Left ventricle myocardium inferior (tissue), 1 donor: ENCODE measurements at regions not wholly inside any gene's neighbourhood (a gene's known extent, or its start where the extent isn't known, plus 50 kb on each side); places are given as distances from the start of the nearest gene placed in this dataset.
"Not testable (repeated sequence)": the region's sequence is repeated elsewhere in the genome, so short reads cannot be mapped to it uniquely, and the experiment has no call there.

Experiments used
- DNase-seq: peaks from one replicate; pipeline ENCODE4 v3.0.0-alpha.2; 2020
- H3K27ac ChIP-seq: fragments of 200-600 bp; replicated peaks from 2 replicates; pipeline ENCODE4 v1.8.0; 2021
- H3K27me3 ChIP-seq: fragments of 200-600 bp; 2 replicates; pipeline ENCODE4 v1.8.0; 2021; ENCODE audit warnings: low read depth
- H3K36me3 ChIP-seq: fragments of 200-600 bp; 2 replicates; pipeline ENCODE4 v1.8.0; 2021
- H3K4me1 ChIP-seq: fragments of 200-600 bp; 2 replicates; pipeline ENCODE4 v1.8.0; 2021
- H3K4me3 ChIP-seq: fragments of 200-600 bp; 2 replicates; pipeline ENCODE4 v1.8.0; 2021; ENCODE audit warnings: mild to moderate bottlenecking, moderate library complexity
- H3K9me3 ChIP-seq: fragments of 200-600 bp; replicated peaks from 2 replicates; pipeline ENCODE4 v1.8.0; 2021
- intact Hi-C: fragments of 100-400 bp; cut with micrococcal nuclease; formaldehyde crosslinking; loops from one replicate; pipeline ENCODE4 v1.11.0; 2022
- TF ChIP-seq, protein P1 (sequence below): fragments of 200-600 bp; IDR thresholded peaks from 2 replicates; pipeline ENCODE4 v1.8.0; 2021; ENCODE audit warnings: antibody characterized with exemption, mild to moderate bottlenecking, borderline replicate concordance
- donor health status: DM: no; HTN: yes; CAD: no; lungs with severe emphysema.

DNA sequence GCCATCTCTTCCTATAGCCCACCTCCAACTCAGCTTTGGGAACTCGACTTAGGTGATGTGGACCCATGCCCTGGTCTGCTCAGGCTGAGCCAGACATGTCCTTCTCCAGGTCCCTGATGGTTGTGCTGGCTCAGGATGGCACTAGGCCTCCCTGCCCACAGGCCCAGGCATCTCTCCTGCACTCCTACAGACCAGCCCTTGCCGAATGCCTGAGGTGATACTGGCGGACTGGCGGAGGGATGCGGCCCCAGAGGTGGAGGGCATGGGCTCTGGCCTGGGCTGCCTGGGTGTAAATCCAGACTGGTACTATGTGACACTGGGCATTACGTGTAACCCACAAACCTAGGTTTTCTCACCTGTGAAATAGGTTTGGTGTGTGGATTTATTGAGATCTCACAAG is 352.8 kb downstream of the SHANK2 start:
- no peak for DNase-seq
- TF ChIP-seq, protein P1, sequence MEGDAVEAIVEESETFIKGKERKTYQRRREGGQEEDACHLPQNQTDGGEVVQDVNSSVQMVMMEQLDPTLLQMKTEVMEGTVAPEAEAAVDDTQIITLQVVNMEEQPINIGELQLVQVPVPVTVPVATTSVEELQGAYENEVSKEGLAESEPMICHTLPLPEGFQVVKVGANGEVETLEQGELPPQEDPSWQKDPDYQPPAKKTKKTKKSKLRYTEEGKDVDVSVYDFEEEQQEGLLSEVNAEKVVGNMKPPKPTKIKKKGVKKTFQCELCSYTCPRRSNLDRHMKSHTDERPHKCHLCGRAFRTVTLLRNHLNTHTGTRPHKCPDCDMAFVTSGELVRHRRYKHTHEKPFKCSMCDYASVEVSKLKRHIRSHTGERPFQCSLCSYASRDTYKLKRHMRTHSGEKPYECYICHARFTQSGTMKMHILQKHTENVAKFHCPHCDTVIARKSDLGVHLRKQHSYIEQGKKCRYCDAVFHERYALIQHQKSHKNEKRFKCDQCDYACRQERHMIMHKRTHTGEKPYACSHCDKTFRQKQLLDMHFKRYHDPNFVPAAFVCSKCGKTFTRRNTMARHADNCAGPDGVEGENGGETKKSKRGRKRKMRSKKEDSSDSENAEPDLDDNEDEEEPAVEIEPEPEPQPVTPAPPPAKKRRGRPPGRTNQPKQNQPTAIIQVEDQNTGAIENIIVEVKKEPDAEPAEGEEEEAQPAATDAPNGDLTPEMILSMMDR: no peak
- intact Hi-C loops: no loop called here
- Histone ChIP-seq H3K27ac (no peak overlapping the region), H3K4me1 (no peaks in the 10 kb centered on the region), H3K9me3 (peaks cover 29% of the 10 kb centered on the region), H3K4me3 (no peak overlapping the region), H3K36me3 (no peaks in the 10 kb centered on the region), H3K27me3 (peaks cover 51% of the 10 kb centered on the region)

DNA sequence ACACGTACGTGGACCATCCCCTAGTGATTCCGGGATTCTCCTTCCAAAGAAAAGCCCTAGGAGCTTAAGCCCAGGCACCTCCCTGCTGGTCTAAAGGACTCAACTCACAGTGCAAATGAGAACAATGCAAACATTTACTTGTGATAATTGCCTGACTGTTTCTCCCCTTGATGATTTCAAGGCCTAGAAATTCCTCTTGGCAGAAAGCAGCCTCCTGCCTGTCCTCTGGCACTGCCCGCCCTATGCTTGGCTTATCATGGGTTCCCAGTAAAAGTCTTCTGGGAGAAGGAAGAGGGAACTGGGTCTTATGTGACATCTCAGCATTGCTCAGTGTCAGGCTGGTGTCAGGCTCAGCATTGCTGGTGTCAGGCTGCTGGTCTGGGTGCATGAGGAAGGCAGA is 351.8 kb downstream of the SHANK2 start:
- intact Hi-C loops: no loop called here
- Histone ChIP-seq H3K36me3 (no peaks in the 10 kb centered on the region), H3K4me1 (no peaks in the 10 kb centered on the region), H3K9me3 (peaks cover 29% of the 10 kb centered on the region), H3K27me3 (peaks cover 50% of the 10 kb centered on the region), H3K27ac (no peak overlapping the region), H3K4me3 (no peak overlapping the region)
- DNase-seq: no peak
- TF ChIP-seq, protein P1: no peak

DNA sequence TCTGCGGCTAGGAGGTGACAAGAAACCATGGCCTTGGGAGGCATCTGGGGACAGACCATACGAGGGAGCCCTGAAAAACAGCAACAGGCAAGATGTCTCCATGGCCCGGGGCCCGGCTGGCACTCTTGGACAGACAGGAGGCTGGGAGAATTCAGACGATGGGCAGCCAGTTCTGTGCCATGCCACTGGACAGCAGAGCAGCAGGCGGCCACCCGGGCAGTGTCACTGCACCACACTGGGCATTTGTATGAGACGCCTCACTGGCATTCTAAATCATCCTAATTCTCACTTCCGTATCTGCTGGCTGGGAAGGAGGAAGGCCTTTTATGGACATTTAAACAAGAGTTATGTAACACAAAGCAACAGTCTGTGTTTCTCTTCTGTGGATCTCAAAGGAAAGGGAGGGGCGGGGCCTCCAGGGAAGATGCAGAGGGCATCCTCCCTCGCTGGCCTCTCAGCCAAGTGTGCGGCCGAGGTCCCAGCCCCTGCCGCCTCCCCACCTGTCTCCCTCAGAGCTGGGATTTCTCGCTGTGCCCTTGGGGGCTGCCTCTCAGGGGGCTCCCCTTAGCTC is 350.3 kb downstream of the SHANK2 start:
- Histone ChIP-seq H3K27ac (no peak overlapping the region), H3K9me3 (peaks cover 22% of the 10 kb centered on the region)
- intact Hi-C loops: no loop called here

DNA sequence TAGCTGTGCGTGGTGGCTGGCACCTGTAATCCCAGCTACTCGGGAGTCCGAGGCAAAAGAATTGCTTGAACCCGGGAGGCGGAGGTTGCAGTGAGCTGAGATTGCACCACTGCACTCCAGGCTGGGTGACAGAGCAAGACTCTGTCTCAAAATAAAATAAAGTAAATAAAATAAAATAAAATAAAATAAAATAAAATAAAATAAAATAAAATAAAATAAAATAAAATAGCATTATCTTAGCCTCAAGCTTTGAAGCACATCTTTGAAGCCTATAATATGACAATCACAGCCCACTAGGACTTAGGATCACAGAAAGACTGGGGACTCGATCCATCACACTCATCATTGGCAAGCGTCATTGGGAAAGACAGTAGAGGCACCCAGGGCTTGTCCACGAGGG is 349.1 kb downstream of the SHANK2 start:
- peaks cover 66% of the 10 kb centered on the region for H3K27me3 ChIP-seq
- intact Hi-C loops, H3K27ac ChIP-seq, H3K36me3 ChIP-seq, H3K4me1 ChIP-seq, H3K4me3 ChIP-seq, DNase-seq, H3K9me3 ChIP-seq: not testable (repeated sequence)

More for the DNA sequence above, 350.3 kb downstream of the SHANK2 start:
- no peak for DNase-seq
- no peaks in the 10 kb centered on the region for H3K4me1 ChIP-seq
- TF ChIP-seq, protein P1: no peak
- H3K4me3 ChIP-seq: no peak overlapping the region
- peaks cover 60% of the 10 kb centered on the region for H3K27me3 ChIP-seq
- no peaks in the 10 kb centered on the region for H3K36me3 ChIP-seq

DNA sequence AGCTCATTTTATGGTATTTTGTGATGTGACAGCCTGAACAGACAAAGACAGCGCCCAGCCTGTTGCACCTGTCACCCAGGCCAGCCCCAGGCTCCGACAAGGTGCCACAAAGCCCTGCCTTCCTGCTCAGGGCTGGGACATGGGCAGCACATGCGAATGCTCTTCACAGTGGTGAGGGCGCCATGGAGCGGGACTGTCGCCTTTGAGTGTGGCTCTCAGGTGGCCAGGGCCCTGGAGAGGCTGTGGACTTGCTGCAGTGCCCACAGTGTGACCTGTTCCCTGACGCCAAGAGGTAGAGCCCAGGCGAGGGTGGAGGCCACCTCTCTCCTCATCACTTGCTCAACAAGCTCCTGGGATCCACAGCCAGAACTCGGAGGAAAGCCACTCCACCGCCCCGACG is 346.3 kb downstream of the SHANK2 start:
- H3K9me3 ChIP-seq: no peaks in the 10 kb centered on the region
- DNase-seq: no peak
- TF ChIP-seq, protein P1: no peak
- H3K27ac ChIP-seq: no peak overlapping the region
- H3K36me3 ChIP-seq: no peaks in the 10 kb centered on the region
- H3K27me3 ChIP-seq: peaks cover 85% of the 10 kb centered on the region
- H3K4me1 ChIP-seq: no peaks in the 10 kb centered on the region
- intact Hi-C loops: no loop called here
- H3K4me3 ChIP-seq: no peak overlapping the region

DNA sequence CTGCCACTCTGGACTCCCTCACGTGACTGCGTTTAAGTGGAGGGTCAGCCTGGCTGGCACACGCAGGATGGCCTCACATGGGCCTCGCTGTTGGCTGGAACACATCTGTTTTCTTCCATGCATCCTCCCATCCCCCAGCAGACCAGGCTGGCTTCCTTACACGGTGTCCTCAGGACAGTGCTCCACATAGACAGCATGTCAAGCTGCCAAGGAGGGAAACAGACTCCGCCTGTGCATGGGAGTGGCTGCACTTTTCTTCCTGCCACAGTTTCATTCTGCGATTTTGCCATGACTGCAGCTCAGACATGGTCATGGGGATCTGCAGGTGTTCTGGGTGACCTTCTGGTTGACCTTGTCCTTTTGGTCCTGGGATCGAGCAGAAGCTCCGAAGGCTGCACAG is 344.2 kb downstream of the SHANK2 start:
- peaks cover 88% of the 10 kb centered on the region for H3K27me3 ChIP-seq
- H3K9me3 ChIP-seq: no peaks in the 10 kb centered on the region
- no peak overlapping the region for H3K4me3 ChIP-seq
- H3K36me3 ChIP-seq: no peaks in the 10 kb centered on the region
- H3K27ac ChIP-seq: no peak overlapping the region
- no peak for DNase-seq
- H3K4me1 ChIP-seq: no peaks in the 10 kb centered on the region
- intact Hi-C loops: no loop called here
- TF ChIP-seq, protein P1: no peak
